OCI-LY3 (cell line): ENCODE measurements at regions not wholly inside any gene's neighbourhood (a gene's known extent, or its start where the extent isn't known, plus 50 kb on each side); places are given as distances from the start of the nearest gene placed in this dataset.

Experiments
- EZH2phosphoT487 ChIP-seq: fragments of 200-600 bp; shearing (Covaris generic); IDR thresholded peaks from 2 replicates; pipeline ENCODE4 v1.6.1; 2018; ENCODE audit warnings: antibody characterized with exemption, mixed run types, low read depth
- TF ChIP-seq, protein P1 (sequence below): fragments of 200-600, 300-600 bp; sonication (generic); IDR thresholded peaks from 2 replicates; pipeline ENCODE4 v1.5.1; 2014; ENCODE audit warnings: antibody characterized with exemption, low read length, low read depth

DNA sequence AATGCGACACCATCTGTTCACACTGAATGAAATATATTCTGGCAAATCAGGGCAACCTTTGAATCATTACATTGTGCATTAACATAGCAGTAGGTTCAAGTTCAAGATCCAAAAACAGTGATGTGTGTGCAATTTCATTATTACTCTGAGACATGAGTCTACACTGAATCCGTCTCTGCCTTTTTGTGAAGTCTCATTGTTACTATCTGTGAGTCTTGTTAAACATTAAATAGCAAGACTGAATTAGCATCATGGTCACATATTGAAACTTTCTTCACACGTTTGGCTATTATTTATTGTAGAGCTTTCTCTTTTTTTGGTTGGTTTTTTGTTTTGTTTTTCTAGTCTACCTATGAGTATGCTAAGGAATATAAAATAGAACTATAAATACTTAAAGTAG, 117.1 kb upstream of the SLITRK5 start:
- TF ChIP-seq, protein P1, sequence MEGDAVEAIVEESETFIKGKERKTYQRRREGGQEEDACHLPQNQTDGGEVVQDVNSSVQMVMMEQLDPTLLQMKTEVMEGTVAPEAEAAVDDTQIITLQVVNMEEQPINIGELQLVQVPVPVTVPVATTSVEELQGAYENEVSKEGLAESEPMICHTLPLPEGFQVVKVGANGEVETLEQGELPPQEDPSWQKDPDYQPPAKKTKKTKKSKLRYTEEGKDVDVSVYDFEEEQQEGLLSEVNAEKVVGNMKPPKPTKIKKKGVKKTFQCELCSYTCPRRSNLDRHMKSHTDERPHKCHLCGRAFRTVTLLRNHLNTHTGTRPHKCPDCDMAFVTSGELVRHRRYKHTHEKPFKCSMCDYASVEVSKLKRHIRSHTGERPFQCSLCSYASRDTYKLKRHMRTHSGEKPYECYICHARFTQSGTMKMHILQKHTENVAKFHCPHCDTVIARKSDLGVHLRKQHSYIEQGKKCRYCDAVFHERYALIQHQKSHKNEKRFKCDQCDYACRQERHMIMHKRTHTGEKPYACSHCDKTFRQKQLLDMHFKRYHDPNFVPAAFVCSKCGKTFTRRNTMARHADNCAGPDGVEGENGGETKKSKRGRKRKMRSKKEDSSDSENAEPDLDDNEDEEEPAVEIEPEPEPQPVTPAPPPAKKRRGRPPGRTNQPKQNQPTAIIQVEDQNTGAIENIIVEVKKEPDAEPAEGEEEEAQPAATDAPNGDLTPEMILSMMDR, result no peak
- no peak for TF ChIP-seq EZH2phosphoT487
